Astrocyte of the spinal cord (primary cell): ENCODE measurements at regions not wholly inside any gene's neighbourhood (a gene's known extent, or its start where the extent isn't known, plus 50 kb on each side); places are given as distances from the start of the nearest gene placed in this dataset.
A peak's percentile ranks its signal among the peaks of the same experiment; 100 is the strongest.

Source experiments
- DNase-seq: peaks from one replicate; pipeline ENCODE4 v3.0.0; 2011; ENCODE audit warnings: low read depth, low spot score
- H3K4me3 ChIP-seq: 2 replicates; pipeline ENCODE4 v1.5.1; 2011; ENCODE audit warnings: low read depth, mild to moderate bottlenecking, low read length, moderate library complexity
- in situ Hi-C: cut with HindIII; loops from 2 replicates; pipeline ENCODE4 v1.10.0; 2017; ENCODE audit warnings: low sequenced_read_pairs
- TF ChIP-seq, protein P1 (sequence below): IDR thresholded peaks from 2 replicates; pipeline ENCODE4 v1.5.1; 2012; ENCODE audit warnings: low read depth, mild to moderate bottlenecking, low read length, inconsistent platforms

DNA sequence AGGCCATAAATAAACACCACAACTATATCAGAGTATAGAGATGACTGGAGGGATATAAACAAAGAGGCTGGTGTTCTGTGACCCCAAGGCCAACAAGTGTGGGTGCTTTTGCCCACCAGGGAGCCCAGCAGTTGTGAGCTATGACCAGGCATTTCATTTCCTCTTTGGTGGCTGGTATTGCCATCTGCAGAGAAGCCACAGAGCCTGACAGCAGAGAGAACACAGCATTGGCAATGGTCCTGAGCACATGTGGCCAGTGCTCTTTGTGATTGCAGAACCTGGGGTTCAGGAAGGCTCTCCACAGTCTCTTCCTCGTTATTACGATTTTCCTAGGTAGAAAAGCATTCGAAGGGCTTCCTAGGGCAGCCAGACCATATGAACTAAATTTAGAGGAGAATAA lies 112.3 kb downstream of the TM2D1 start:
- TF ChIP-seq, protein P1, sequence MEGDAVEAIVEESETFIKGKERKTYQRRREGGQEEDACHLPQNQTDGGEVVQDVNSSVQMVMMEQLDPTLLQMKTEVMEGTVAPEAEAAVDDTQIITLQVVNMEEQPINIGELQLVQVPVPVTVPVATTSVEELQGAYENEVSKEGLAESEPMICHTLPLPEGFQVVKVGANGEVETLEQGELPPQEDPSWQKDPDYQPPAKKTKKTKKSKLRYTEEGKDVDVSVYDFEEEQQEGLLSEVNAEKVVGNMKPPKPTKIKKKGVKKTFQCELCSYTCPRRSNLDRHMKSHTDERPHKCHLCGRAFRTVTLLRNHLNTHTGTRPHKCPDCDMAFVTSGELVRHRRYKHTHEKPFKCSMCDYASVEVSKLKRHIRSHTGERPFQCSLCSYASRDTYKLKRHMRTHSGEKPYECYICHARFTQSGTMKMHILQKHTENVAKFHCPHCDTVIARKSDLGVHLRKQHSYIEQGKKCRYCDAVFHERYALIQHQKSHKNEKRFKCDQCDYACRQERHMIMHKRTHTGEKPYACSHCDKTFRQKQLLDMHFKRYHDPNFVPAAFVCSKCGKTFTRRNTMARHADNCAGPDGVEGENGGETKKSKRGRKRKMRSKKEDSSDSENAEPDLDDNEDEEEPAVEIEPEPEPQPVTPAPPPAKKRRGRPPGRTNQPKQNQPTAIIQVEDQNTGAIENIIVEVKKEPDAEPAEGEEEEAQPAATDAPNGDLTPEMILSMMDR: no peak

DNA sequence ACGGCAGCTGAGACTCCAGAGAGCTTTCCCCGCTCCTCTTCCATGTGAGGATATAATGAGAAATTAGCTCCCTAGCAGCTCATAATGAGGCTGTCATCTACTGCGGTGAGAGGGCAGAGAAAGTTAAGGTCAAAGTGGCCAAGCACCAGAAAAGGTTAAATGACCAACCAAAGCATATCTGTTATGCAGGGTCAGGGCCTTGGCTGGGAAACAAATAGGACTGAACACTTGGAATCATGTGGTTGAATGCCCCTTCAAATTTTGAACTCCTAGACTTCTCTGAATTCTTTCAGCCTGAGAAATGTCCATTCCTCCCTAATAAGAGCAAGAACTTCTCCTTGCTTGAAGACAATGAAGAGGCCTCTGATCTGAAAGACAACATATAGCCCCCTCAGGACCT lies 115.9 kb downstream of the TM2D1 start:
- no peak for DNase-seq
- no peak overlapping the region for H3K4me3 ChIP-seq
- in situ Hi-C loops: no loop called here
- TF ChIP-seq, protein P1: no peak

More for the DNA sequence above, 112.3 kb downstream of the TM2D1 start:
- DNase-seq: no peak
- no peak overlapping the region for H3K4me3 ChIP-seq
- in situ Hi-C loops: no loop called here

DNA sequence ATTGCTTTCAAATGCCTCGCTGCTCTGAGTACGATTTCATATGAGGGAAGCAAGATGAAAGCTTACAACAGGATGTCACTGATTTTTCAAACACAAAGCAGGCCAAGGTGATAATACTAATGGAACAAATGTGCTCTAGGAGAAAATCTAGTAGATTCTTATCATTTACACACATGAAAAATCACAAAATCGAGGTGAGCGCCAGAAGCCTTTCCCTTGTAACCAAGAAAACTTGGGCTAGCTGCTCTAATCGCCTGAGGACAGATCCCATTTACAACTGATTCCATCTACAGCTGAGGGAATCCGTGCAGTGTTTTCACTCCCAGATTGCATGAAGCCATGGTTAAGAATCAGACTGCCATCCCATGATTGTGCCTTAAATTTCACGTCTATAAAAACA lies 117.5 kb downstream of the TM2D1 start:
- in situ Hi-C loops: no loop called here
- DNase-seq: no peak
- TF ChIP-seq, protein P1: no peak

DNA sequence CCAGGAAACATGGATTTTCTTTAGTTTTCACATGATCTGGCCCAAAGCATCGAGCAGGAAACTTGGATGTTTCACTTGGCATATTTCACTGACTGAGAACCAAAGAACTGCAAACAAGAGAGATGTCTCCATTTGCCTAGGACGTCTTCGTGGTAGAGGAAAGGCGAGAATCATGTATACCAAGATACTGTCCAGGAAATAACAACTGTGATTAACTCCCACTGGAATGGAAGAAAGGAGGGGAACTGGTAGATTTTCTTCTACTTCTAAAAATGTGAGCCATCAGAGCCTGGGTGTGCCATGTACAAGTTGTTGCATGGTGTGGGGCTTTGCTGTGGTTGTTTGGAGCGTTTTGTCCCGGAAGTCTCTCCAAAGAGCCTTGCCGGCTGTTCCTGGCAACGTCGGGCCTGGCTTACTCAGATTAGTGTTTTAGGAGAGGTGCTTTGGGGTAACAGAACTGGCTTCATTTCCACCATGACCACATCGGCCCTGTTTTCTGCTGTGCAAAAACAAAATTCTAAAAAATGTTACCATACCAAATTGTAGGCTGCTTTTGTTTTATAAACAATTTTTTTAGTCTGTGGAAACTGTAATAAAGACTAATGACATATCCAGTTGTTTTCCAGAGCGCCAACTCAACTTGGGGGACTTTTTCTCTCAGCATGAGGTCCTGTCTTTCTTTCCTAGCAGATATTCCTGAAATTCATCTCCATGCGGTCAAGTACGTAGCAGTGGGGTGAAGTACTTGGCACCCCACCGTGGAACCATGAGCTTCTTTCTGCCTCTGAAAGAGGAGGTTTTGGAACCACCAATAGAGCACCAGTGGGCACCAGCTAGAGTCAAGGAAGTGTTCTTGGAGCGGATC lies 118.3 kb downstream of the TM2D1 start:
- DNase-seq: peak; percentile 37
- H3K4me3 ChIP-seq: no peak overlapping the region
- TF ChIP-seq, protein P1: no peak
- in situ Hi-C loops: no loop called here

More for the DNA sequence above, 117.5 kb downstream of the TM2D1 start:
- H3K4me3 ChIP-seq: no peak overlapping the region

DNA sequence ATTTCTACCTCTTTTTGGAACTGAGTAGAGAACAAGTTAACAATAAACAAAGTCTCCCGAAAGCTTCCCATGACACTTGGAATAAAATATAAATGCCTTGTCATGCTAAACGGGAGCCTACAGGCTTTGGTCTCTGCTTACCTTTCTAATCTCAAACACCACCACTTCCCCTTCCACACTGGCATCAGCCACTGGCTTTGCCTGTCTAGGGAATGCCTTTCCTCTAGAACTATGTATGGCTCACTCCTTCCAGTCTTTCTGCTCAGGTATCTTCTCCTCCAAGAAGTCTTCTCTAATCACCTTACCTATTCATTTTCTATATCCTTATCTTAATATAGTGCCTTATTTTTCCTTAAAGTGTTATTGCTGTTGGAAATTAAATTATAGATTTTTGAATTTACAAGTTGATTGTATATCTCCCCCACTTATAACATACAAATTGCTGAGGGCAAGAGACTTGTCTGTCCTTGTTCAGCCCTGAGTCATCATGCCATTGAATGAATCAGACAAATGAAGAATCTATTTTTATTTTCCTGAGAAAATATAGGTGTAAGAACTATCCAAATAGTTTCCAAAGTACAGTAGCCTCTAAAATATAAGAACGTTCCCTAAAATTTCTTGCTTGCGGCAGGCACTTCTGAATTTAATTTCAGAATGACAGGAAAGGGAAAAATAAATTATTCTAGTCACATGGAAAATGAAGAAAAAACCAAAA lies 119.2 kb downstream of the TM2D1 start:
- TF ChIP-seq, protein P1: no peak
- in situ Hi-C loops: no loop called here
- DNase-seq: peak; percentile 29
- H3K4me3 ChIP-seq: no peak overlapping the region

DNA sequence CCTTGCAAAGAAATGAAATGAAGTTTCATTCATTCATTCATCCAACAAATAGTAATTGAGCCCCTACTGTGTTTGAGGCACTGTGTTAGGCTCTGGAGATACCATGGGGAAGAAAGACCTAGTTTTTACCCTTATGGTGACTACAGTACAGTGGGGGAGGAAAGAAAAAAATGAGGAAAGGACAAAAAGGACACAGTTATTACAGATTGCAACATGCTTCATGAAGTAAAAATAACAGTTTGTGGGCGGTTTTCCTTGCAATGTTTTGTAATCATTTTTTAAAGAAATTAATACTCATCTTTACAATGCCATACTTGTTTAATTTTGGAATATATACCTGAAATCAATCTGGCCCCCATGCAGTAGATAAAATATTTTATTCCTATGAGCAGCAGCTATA lies 120.3 kb downstream of the TM2D1 start:
- no peak overlapping the region for H3K4me3 ChIP-seq
- no peak for DNase-seq
- TF ChIP-seq, protein P1: no peak
- in situ Hi-C loops: no loop called here
